IMR-90 (cell line): ENCODE measurements at regions not wholly inside any gene's neighbourhood (a gene's known extent, or its start where the extent isn't known, plus 50 kb on each side); places are given as distances from the start of the nearest gene placed in this dataset.

Source experiments
- ATAC-seq: fragments of 200-7000 bp; cut with Tn5 transposase; 2 replicates; pipeline ENCODE4 v1.9.1; 2020; ENCODE audit warnings: low read depth, mild to moderate bottlenecking, moderate library complexity
- BruUV-seq: library from RNA; stranded (reverse); fragments of 400-500 nt; replicated peaks from 2 replicates; lab custom pipeline; 2021; lab: Mats Ljungman, UMichigan
- CTCF ChIA-PET: fragments of 300-600 bp; formaldehyde crosslinking; extraction: SDS; loops from one replicate; lab custom pipeline; 2021; ENCODE audit warnings: antibody characterized with exemption; lab: Yijun Ruan, JAX
- POLR2A ChIA-PET: fragments of 300-600 bp; sonication (Branson Sonifier 250); formaldehyde crosslinking; loops from one replicate; lab custom pipeline; 2022; ENCODE audit warnings: antibody characterized with exemption; ENCODE audit not compliant: unreplicated experiment; lab: Charles Lee
- DNase-seq: peaks from one replicate; pipeline ENCODE4 v3.0.0; 2013
- H2AFZ ChIP-seq: replicated peaks from 2 replicates; pipeline ENCODE3; 2013; ENCODE audit warnings: low read length, mild to moderate bottlenecking; ENCODE audit not compliant: poor library complexity
- H2AK5ac ChIP-seq: 2 replicates; pipeline ENCODE4 v1.6.1; 2013; ENCODE audit warnings: low read depth, low read length, inconsistent platforms
- H2AK9ac ChIP-seq: replicated peaks from 2 replicates; pipeline ENCODE3; 2013; ENCODE audit warnings: mild to moderate bottlenecking, low read depth, low read length, moderate library complexity; ENCODE audit not compliant: poor library complexity
- H2BK120ac ChIP-seq: 2 replicates; pipeline ENCODE4 v1.6.1; 2013; ENCODE audit warnings: low read depth, low read length, inconsistent platforms
- H2BK15ac ChIP-seq: 3 replicates; pipeline ENCODE4 v1.6.1; 2013; ENCODE audit warnings: low read depth, low read length, inconsistent platforms
- H2BK20ac ChIP-seq: 2 replicates; pipeline ENCODE4 v1.6.1; 2013; ENCODE audit warnings: low read depth, mild to moderate bottlenecking, inconsistent platforms, low read length, moderate library complexity
- H2BK5ac ChIP-seq: 2 replicates; pipeline ENCODE4 v1.6.1; 2013; ENCODE audit warnings: mild to moderate bottlenecking, low read depth, low read length, inconsistent platforms; ENCODE audit not compliant: poor library complexity, severe bottlenecking
- H3K14ac ChIP-seq: replicated peaks from 2 replicates; pipeline ENCODE4 v1.6.1; 2013; ENCODE audit warnings: low read depth, low read length, inconsistent platforms
- H3K18ac ChIP-seq: 2 replicates; pipeline ENCODE4 v1.6.1; 2013; ENCODE audit warnings: low read depth, low read length, control low read depth
- H3K23ac ChIP-seq: 2 replicates; pipeline ENCODE4 v1.6.1; 2013; ENCODE audit warnings: low read depth, low read length, inconsistent platforms
- H3K27ac ChIP-seq: 2 replicates; pipeline ENCODE4 v1.5.1; 2013; ENCODE audit warnings: mild to moderate bottlenecking, control low read depth, low read length; ENCODE audit not compliant: insufficient read depth
- H3K27me3 ChIP-seq: 2 replicates; pipeline ENCODE4 v1.6.1; 2013; ENCODE audit warnings: low read length; ENCODE audit not compliant: control insufficient read depth, insufficient read depth
- H3K36me3 ChIP-seq: 2 replicates; pipeline ENCODE4 v1.6.1; 2013; ENCODE audit warnings: low read length, mixed read lengths; ENCODE audit not compliant: control insufficient read depth, insufficient read depth
- H3K4ac ChIP-seq: 2 replicates; pipeline ENCODE4 v1.6.1; 2013; ENCODE audit warnings: low read depth, low read length, inconsistent platforms
- H3K4me1 ChIP-seq: 2 replicates; pipeline ENCODE4 v1.6.1; 2013; ENCODE audit warnings: low read length, mixed read lengths; ENCODE audit not compliant: control insufficient read depth, insufficient read depth
- H3K4me2 ChIP-seq: 2 replicates; pipeline ENCODE4 v1.6.1; 2013; ENCODE audit warnings: low read depth, mild to moderate bottlenecking, control low read depth, low read length, moderate library complexity
- H3K4me3 ChIP-seq: 2 replicates; pipeline ENCODE4 v1.5.1; 2013; ENCODE audit warnings: low read depth, mild to moderate bottlenecking, control low read depth, low read length, moderate library complexity; ENCODE audit not compliant: insufficient read depth
- H3K56ac ChIP-seq: 2 replicates; pipeline ENCODE4 v1.6.1; 2013; ENCODE audit warnings: low read length, inconsistent platforms; ENCODE audit not compliant: insufficient read depth; ENCODE audit errors: extremely low read depth
- H3K79me1 ChIP-seq, 2 experiments: 2 replicates each; pipeline ENCODE4 v1.6.1; 2013; ENCODE audit warnings: low read length in 2 of 2, inconsistent platforms in 1 of 2, low read depth in 1 of 2
- H3K9ac ChIP-seq: 2 replicates; pipeline ENCODE4 v1.6.1; 2013; ENCODE audit warnings: low read depth, low read length, control low read depth
- H3K9me1 ChIP-seq: 2 replicates; pipeline ENCODE4 v1.6.1; 2013; ENCODE audit warnings: low read length, inconsistent platforms; ENCODE audit not compliant: insufficient read depth
- H3K9me3 ChIP-seq: 2 replicates; pipeline ENCODE4 v1.6.1; 2013; ENCODE audit warnings: low read length; ENCODE audit not compliant: control insufficient read depth, insufficient read depth
- H4K20me1 ChIP-seq: 2 replicates; pipeline ENCODE4 v1.6.1; 2013; ENCODE audit warnings: low read length, inconsistent platforms; ENCODE audit not compliant: insufficient read depth
- H4K5ac ChIP-seq: 2 replicates; pipeline ENCODE4 v1.6.1; 2013; ENCODE audit warnings: mild to moderate bottlenecking, low read depth, low read length, control low read depth
- H4K8ac ChIP-seq, 2 experiments: 2 replicates each; pipeline ENCODE4 v1.6.1; 2013; ENCODE audit warnings: low read depth in 2 of 2, low read length in 2 of 2, control low read depth in 1 of 2, inconsistent platforms in 1 of 2
- H4K91ac ChIP-seq: 2 replicates; pipeline ENCODE4 v1.6.1; 2013; ENCODE audit warnings: low read depth, low read length, inconsistent platforms; ENCODE audit not compliant: insufficient read depth
- CEBPB ChIP-seq: IDR thresholded peaks from 2 replicates; pipeline ENCODE4 v1.6.1; 2012; ENCODE audit warnings: low read depth, low read length, improper control_type of control experiment
- MXI1 ChIP-seq: IDR thresholded peaks from 2 replicates; pipeline ENCODE4 v1.6.1; 2012; ENCODE audit warnings: low read depth, mild to moderate bottlenecking, low read length, moderate library complexity, borderline replicate concordance
- POLR2A ChIP-seq: IDR thresholded peaks from 2 replicates; pipeline ENCODE4 v1.6.1; 2012; ENCODE audit warnings: mild to moderate bottlenecking, low read depth, low read length
- WGBS, 2 experiments: methylation state at CpG; one replicate each; pipeline versions ENCODE4 v1.1.5 to v1.1.7; 2013; ENCODE audit warnings: missing lambda C conversion rate in 2 of 2; ENCODE audit not compliant: insufficient read length in 1 of 2; ENCODE audit errors: extremely low coverage in 2 of 2; 5-methylcytosine and 5-hydroxymethylcytosine counted together
- dilution Hi-C: fragments of 300-500 bp; cut with HindIII; formaldehyde crosslinking; loops from one replicate; pipeline ENCODE4 v1.14.3; 2018; ENCODE audit warnings: low sequenced_read_pairs; ENCODE audit not compliant: unreplicated experiment
- in situ Hi-C: fragments of 300-500 bp; cut with MboI; formaldehyde crosslinking; loops from 3 replicates; pipeline ENCODE4 v1.14.3; 2019; ENCODE audit warnings: low sequenced_read_pairs, inconsistent platforms, mixed read lengths
- intact Hi-C: fragments of 100-400 bp; cut with micrococcal nuclease; formaldehyde crosslinking; loops from 2 replicates; pipeline ENCODE4 v1.10.0; 2022

DNA sequence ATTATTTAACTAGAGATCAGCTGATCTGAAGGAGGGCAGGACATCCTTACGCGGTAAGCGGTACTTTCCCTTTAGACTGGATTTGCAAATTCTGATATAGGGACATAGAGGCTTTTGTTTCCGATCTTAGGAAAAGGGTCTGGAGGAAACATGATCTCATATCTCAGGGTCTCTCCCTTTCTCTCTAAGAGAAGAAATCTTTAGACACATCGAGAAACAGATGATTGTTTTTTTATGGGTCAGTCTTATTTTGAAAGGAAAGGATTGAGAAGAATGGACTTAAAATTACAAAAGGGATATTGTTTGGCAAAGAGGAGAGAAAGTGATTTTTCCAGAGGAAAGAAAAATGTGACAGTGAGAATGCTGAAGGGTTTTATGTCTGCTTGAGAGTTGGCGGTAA is 83.9 kb upstream of the OGFRL1 start:
- Histone ChIP-seq H3K23ac (no peak overlapping the region), H3K14ac (no peak overlapping the region), H3K36me3 (no peaks in the 10 kb centered on the region), H2BK15ac (peak overlapping the region; percentile 42; the same call in 1 of the 3 replicates), H2BK120ac (no peak overlapping the region), H3K27me3 (no peaks in the 10 kb centered on the region), H2BK20ac (no peak overlapping the region), H2AFZ (no peak overlapping the region), H4K8ac (no peak overlapping the region), H4K5ac (no peak overlapping the region), H2AK9ac (no peak overlapping the region), H4K20me1 (no peaks in the 10 kb centered on the region), H3K9me1 (no peaks in the 10 kb centered on the region), H3K4me1 (no peaks in the 10 kb centered on the region), H3K56ac (no peak overlapping the region), H3K4me2 (no peak overlapping the region), H3K18ac (no peak overlapping the region), H3K27ac (no peak overlapping the region), H3K9me3 (no peaks in the 10 kb centered on the region), H3K9ac (no peak overlapping the region), H2AK5ac (no peak overlapping the region), H4K91ac (no peak overlapping the region), H2BK5ac (no peak overlapping the region), H3K4ac (no peak overlapping the region), H3K79me1 (no peaks in the 10 kb centered on the region), H3K4me3 (no peak overlapping the region)
- TF ChIP-seq MXI1 (no peak), POLR2A (no peak), CEBPB (no peak)
- WGBS, 2 experiments, result no CpG with 5 or more reads among the region's 6 CpGs
- POLR2A ChIA-PET, result no interaction called here
- intact Hi-C loops, result no loop called here
- DNase-seq (no peak), ATAC-seq (no peak)
- dilution Hi-C loops, result no loop called here
- CTCF ChIA-PET, result no interaction called here
- BruUV-seq, result no TSS peak
- in situ Hi-C loops, result no loop called here
